Tibial nerve (tissue), 4 donors: ENCODE measurements at regions not wholly inside any gene's neighbourhood (a gene's known extent, or its start where the extent isn't known, plus 50 kb on each side); places are given as distances from the start of the nearest gene placed in this dataset.

Experiments used
- EP300 ChIP-seq, 2 donors: sonication (generic); formaldehyde crosslinking; IDR thresholded peaks; one replicate each; pipeline ENCODE4 v1.6.1; 2017; ENCODE audit warnings: antibody characterized with exemption in 2 of 2, mild to moderate bottlenecking in 1 of 2
- TF ChIP-seq, protein P1 (sequence below), 5 experiments: fragments of 200-600 bp in 3 of 5; fragments of 450-650 bp in 2 of 5; sonication (generic) in 3 of 5; IDR thresholded peaks; one replicate each; pipeline ENCODE4 v1.5.1; 2016 to 2019; ENCODE audit warnings: antibody characterized with exemption in 5 of 5, mild to moderate bottlenecking in 3 of 5, moderate library complexity in 2 of 5

DNA sequence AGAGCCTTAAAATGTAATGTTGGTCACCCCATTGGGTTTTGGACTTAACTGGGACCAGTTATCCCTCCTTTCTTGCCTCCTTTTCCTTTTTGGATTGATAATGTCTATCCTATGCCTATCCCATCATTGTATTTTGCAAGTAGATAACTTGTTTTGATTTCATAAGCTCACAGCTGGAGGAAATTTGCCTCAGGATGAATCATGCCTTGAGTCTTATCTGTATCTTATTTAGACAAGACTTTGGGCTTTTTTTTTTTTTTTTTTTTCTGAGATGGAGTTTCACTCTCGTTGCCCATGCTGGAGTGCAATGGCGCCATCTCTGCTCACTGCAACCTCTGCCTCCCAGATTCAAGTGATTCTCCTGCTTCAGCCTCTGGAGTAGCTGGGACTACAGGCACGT, 443.3 kb downstream of the DNAH5 start:
- TF ChIP-seq EP300 (IDR thresholded peaks at IDR 0.05) = no peak
- TF ChIP-seq, protein P1, sequence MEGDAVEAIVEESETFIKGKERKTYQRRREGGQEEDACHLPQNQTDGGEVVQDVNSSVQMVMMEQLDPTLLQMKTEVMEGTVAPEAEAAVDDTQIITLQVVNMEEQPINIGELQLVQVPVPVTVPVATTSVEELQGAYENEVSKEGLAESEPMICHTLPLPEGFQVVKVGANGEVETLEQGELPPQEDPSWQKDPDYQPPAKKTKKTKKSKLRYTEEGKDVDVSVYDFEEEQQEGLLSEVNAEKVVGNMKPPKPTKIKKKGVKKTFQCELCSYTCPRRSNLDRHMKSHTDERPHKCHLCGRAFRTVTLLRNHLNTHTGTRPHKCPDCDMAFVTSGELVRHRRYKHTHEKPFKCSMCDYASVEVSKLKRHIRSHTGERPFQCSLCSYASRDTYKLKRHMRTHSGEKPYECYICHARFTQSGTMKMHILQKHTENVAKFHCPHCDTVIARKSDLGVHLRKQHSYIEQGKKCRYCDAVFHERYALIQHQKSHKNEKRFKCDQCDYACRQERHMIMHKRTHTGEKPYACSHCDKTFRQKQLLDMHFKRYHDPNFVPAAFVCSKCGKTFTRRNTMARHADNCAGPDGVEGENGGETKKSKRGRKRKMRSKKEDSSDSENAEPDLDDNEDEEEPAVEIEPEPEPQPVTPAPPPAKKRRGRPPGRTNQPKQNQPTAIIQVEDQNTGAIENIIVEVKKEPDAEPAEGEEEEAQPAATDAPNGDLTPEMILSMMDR (IDR thresholded peaks at IDR 0.05) = no peak
